GM23248 (cell line): ENCODE measurements at regions not wholly inside any gene's neighbourhood (a gene's known extent, or its start where the extent isn't known, plus 50 kb on each side); places are given as distances from the start of the nearest gene placed in this dataset.

Experiments
- EZH2 ChIP-seq: fragments of 200-600 bp; sonication (generic); IDR thresholded peaks from 2 replicates; pipeline ENCODE4 v1.6.1; 2018; ENCODE audit warnings: antibody characterized with exemption, mild to moderate bottlenecking; ENCODE audit not compliant: insufficient read depth, poor library complexity, severe bottlenecking
- EZH2phosphoT487 ChIP-seq: fragments of 200-600 bp; sonication (generic); IDR thresholded peaks from 2 replicates; pipeline ENCODE4 v1.6.1; 2018; ENCODE audit warnings: antibody characterized with exemption, moderate library complexity, mild to moderate bottlenecking, low read depth; ENCODE audit not compliant: insufficient read depth

GRCh38 chr10:106338486-106338885, 826.0 kb downstream of the SORCS1 start:
- no peak for TF ChIP-seq EZH2phosphoT487
- TF ChIP-seq EZH2: no peak
